ENCODE measurements at regions not wholly inside any gene's neighbourhood (a gene's known extent, or its start where the extent isn't known, plus 50 kb on each side); places are given as distances from the start of the nearest gene placed in this dataset.

- intact Hi-C loops (cut with DNase I): no loop called here
These were observed 181.9 kb downstream of the CYP26A1 start for GRCh38 chr10:93255546-93255945.

More at GRCh38 chr10:93255546-93255945, 181.9 kb downstream of the CYP26A1 start:
- Histone ChIP-seq H3K27ac (no peak overlapping the region), H3K9me3 (no peaks in the 10 kb centered on the region), H3K36me3 (no peaks in the 10 kb centered on the region), H3K4me1 (no peaks in the 10 kb centered on the region), H3K27me3 (no peaks in the 10 kb centered on the region), H3K4me3 (no peak overlapping the region)
- DNase-seq (ENCODE audit: low spot score in 2 of 2): no peak
- no peak for TF ChIP-seq CTCF (IDR thresholded peaks at IDR 0.05)

Data from ascending aorta (tissue), 2 donors.